Ectodermal cell (in vitro differentiated cells): ENCODE measurements at regions not wholly inside any gene's neighbourhood (a gene's known extent, or its start where the extent isn't known, plus 50 kb on each side); places are given as distances from the start of the nearest gene placed in this dataset.

Experiments used
- H3K27ac ChIP-seq: 2 replicates; pipeline ENCODE4 v1.7.0; 2013; ENCODE audit warnings: mild to moderate bottlenecking, low read depth, low read length; ENCODE audit not compliant: insufficient read depth, poor library complexity, severe bottlenecking
- H3K27me3 ChIP-seq: 2 replicates; pipeline ENCODE4 v1.7.0; 2013; ENCODE audit warnings: mild to moderate bottlenecking, low read length; ENCODE audit not compliant: insufficient read depth, control insufficient read depth, poor library complexity, severe bottlenecking
- H3K36me3 ChIP-seq: one replicate; pipeline ENCODE4 v1.7.0; 2013; ENCODE audit warnings: low read length; ENCODE audit not compliant: control insufficient read depth, insufficient read depth
- H3K4me1 ChIP-seq: one replicate; pipeline ENCODE4 v1.7.0; 2013; ENCODE audit warnings: low read length; ENCODE audit not compliant: control insufficient read depth, insufficient read depth
- H3K4me3 ChIP-seq: 2 replicates; pipeline ENCODE4 v1.7.0; 2013; ENCODE audit warnings: low read depth, low read length, control low read depth; ENCODE audit not compliant: insufficient read depth
- H3K9me3 ChIP-seq: 2 replicates; pipeline ENCODE4 v1.7.0; 2013; ENCODE audit warnings: mild to moderate bottlenecking, low read length, moderate library complexity; ENCODE audit not compliant: control insufficient read depth
- WGBS, 2 experiments: methylation state at CpG; one replicate each; pipeline ENCODE4 v1.1.7; 2013; ENCODE audit warnings: missing lambda C conversion rate in 2 of 2; 5-methylcytosine and 5-hydroxymethylcytosine counted together

GRCh38 chr6:126174697-126175096 is 165.2 kb upstream of the CENPW start:
- Histone ChIP-seq H3K36me3 (no peaks in the 10 kb centered on the region), H3K4me3 (no peak overlapping the region), H3K27ac (no peak overlapping the region), H3K9me3 (no peaks in the 10 kb centered on the region), H3K4me1 (no peaks in the 10 kb centered on the region), H3K27me3 (no peaks in the 10 kb centered on the region)
- 71 to 100% methylated on average over 1 of the region's 1 CpG for WGBS, 2 experiments

DNA sequence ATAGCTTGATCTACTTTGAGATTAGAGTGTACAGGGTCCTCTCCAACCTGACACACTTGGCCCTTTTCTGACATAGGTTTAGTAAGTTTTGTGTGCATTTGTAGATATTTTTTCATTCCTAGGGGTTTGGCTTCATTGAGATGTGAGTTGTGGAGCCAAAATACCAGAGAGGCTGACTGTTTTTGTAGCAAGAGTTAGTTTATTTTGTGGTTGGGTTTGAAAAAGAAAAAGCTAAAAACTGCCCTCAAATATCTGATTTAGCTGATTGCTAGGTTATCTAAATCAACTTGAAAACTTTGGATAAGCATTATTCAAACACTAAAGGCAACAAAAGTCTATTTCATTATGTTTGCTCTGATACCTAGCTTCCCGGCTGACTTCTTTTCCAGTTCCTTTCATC is 164.7 kb upstream of the CENPW start:
- H3K4me3 ChIP-seq, result no peak overlapping the region
- no peaks in the 10 kb centered on the region for H3K27me3 ChIP-seq
- H3K9me3 ChIP-seq, result no peaks in the 10 kb centered on the region
- H3K4me1 ChIP-seq, result no peaks in the 10 kb centered on the region
- no peak overlapping the region for H3K27ac ChIP-seq
- 80 to 89% methylated on average over 1 of the region's 1 CpG for WGBS, 2 experiments
- no peaks in the 10 kb centered on the region for H3K36me3 ChIP-seq

- Histone ChIP-seq H3K36me3 (no peaks in the 10 kb centered on the region), H3K27me3 (no peaks in the 10 kb centered on the region), H3K4me1 (peaks cover 4% of the 10 kb centered on the region), H3K27ac (no peak overlapping the region), H3K4me3 (no peak overlapping the region), H3K9me3 (no peaks in the 10 kb centered on the region)
These were observed 163.6 kb upstream of the CENPW start for GRCh38 chr6:126176282-126176681.

DNA sequence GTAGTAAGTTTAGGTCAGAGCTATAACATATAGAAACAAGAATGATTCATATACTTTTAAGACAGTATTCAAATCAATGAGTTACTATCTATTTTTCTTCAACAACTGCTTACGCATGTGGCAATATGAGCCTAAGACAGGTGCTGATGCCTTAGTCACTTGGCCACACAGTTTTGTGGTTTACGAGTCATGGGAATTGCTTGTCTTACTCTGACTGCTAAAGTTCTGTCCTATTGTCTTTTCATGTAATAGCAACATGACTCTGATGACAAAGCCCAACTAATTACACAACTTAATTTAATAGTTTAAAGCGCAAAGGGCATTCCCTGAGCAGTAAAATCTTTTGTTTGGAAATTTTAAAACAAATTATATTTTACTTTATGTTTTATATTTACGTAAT is 159.3 kb upstream of the CENPW start:
- no peak overlapping the region for H3K4me3 ChIP-seq
- no peaks in the 10 kb centered on the region for H3K36me3 ChIP-seq
- 83 to 93% methylated on average over 2 of the region's 4 CpGs for WGBS, 2 experiments
- H3K27ac ChIP-seq, result no peak overlapping the region
- no peaks in the 10 kb centered on the region for H3K9me3 ChIP-seq
- H3K4me1 ChIP-seq, result peaks cover 6% of the 10 kb centered on the region
- no peaks in the 10 kb centered on the region for H3K27me3 ChIP-seq

GRCh38 chr6:126181173-126181741 is 158.7 kb upstream of the CENPW start:
- H3K9me3 ChIP-seq, result no peaks in the 10 kb centered on the region
- H3K27ac ChIP-seq, result no peak overlapping the region
- peaks cover 6% of the 10 kb centered on the region for H3K4me1 ChIP-seq
- no peaks in the 10 kb centered on the region for H3K27me3 ChIP-seq
- no peaks in the 10 kb centered on the region for H3K36me3 ChIP-seq
- no peak overlapping the region for H3K4me3 ChIP-seq

GRCh38 chr6:126181890-126182289 is 158.0 kb upstream of the CENPW start:
- Histone ChIP-seq H3K27ac (no peak overlapping the region), H3K4me3 (no peak overlapping the region), H3K36me3 (no peaks in the 10 kb centered on the region), H3K9me3 (no peaks in the 10 kb centered on the region), H3K4me1 (peaks cover 6% of the 10 kb centered on the region), H3K27me3 (no peaks in the 10 kb centered on the region)
- 96 to 98% methylated on average over 1 to 2 of the region's 3 CpGs for WGBS, 2 experiments

DNA sequence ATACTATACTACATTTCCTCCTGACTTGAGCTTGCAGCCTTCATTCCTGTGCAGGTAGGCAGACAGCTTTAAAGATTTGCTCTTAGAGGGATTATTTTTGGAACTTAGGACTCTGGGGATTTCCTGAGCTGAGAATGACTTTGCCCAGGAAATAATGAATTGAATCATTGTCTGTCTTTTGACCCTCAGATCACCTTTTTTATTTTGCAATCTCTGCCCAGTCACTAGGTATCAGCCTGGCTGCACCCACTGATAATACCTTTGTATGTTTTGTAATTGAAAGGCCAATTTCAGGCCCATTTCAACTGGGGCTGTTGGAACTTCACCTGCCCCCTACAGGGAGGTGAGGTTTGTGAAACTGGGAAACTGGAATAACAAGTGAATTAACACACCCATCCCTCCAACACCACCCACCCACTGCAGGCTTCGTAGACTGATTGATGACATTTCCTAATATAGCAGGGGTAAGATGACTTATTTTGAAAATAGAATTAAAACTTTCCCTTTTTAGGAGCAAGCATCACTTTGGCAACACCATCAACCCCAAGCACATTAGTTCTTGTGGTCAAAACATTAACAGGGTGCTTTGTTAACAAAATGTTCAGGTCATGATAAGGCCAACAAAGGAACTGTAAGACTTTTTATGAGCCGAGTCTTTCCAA is 157.1 kb upstream of the CENPW start:
- Histone ChIP-seq H3K4me1 (peaks cover 6% of the 10 kb centered on the region), H3K9me3 (no peaks in the 10 kb centered on the region), H3K27me3 (no peaks in the 10 kb centered on the region), H3K4me3 (no peak overlapping the region), H3K36me3 (no peaks in the 10 kb centered on the region), H3K27ac (no peak overlapping the region)
- 91 to 100% methylated on average over 1 of the region's 2 CpGs for WGBS, 2 experiments

GRCh38 chr6:126185774-126186173 is 154.1 kb upstream of the CENPW start:
- Histone ChIP-seq H3K36me3 (no peaks in the 10 kb centered on the region), H3K9me3 (no peaks in the 10 kb centered on the region), H3K4me1 (peaks cover 6% of the 10 kb centered on the region), H3K4me3 (no peak overlapping the region), H3K27me3 (no peaks in the 10 kb centered on the region), H3K27ac (no peak overlapping the region)
- 100% methylated on average over 1 of the region's 1 CpG for WGBS, 2 experiments

DNA sequence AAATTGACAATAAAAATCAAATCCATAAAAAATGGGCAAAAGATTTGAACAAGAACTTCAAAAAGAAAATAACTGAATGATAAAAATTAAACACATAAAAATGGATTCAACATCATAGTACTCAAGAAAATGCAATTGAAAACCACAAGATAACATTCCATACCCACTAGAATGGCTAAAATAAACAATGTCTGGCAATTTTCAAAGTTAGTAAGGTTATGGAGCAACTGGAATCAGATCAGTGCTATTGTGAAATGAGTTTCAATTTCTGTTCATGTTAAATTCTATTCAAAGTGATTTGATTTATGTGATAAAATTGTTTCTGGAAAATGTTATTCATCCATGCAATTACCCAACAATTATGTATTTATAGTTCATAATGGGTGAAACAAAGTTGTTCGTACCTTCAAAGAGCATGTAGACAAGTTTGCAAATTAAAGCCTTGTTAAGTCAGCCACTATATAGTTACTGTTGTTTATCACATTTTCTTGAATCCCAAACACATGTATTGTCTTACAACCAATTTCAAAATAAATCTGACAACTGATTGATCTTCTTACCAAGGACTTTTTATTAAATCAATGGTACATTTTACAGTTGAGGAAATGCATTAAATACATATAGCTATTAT is 151.5 kb upstream of the CENPW start:
- Histone ChIP-seq H3K27me3 (no peaks in the 10 kb centered on the region), H3K27ac (no peak overlapping the region), H3K36me3 (no peaks in the 10 kb centered on the region), H3K4me3 (no peak overlapping the region), H3K4me1 (no peaks in the 10 kb centered on the region), H3K9me3 (no peaks in the 10 kb centered on the region)
- WGBS, 2 experiments, result 100% methylated on average over 1 of the region's 1 CpG

GRCh38 chr6:126195625-126196236 is 144.2 kb upstream of the CENPW start:
- Histone ChIP-seq H3K4me1 (peaks cover 5% of the 10 kb centered on the region), H3K27me3 (no peaks in the 10 kb centered on the region), H3K27ac (no peak overlapping the region), H3K4me3 (no peak overlapping the region), H3K9me3 (no peaks in the 10 kb centered on the region), H3K36me3 (no peaks in the 10 kb centered on the region)
- WGBS, 2 experiments, result 84 to 94% methylated on average over 1 of the region's 1 CpG
